ENCODE measurements at regions not wholly inside any gene's neighbourhood (a gene's known extent, or its start where the extent isn't known, plus 50 kb on each side); places are given as distances from the start of the nearest gene placed in this dataset.

DNA sequence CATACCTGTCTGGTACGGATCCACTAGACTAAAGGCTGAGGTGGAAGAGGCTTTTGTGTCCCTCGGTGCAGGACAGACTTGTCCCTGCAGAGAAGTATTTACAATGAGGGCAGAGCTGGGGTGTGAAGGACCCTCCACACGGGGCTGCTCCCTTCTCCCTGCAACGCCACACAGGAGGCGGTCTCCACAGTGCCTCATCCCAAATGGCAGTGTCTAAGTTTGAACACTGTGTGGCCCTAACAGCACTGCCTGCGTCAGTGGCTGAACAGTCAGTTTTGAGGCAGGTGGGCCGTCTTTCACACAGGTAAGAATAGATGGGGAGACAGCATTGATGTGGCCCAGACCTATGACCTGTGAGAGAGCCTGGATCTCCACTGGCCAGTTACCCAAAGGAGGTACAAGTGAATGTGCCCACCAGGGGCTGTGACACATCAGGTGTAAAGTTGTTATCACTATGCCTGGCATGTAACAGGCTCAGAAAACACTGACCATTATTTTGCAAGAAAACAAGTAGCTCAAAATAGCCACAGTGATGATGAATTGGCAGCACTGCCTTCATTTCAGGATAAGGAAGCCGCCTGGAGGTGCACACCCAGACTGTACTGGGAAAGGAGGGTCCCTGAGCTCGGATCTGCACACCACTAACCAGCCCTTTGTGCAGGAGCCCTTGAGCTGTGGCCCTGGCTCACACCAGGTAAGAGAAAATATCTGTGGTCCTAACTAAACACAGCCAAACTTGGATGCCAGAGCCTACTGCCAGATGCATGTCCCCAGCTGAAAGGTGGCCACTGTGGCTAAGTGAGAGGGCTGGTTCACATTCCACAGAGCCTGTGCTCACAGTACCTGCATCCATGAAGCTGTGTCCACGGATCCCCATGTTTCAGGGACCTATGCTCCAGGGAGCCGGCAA, 246.7 kb downstream of the DLL1 start:
- no peak for TF ChIP-seq CTCF (conservative IDR thresholded peaks at IDR 0.05; ENCODE audit: low read depth, low read length)
- no peak for DNase-seq (ENCODE audit: low read depth)
- no peak overlapping the region for H3K4me3 ChIP-seq (ENCODE audit: low read length)

- H3K4me3 ChIP-seq (ENCODE audit: low read length) = no peak overlapping the region
- no peak for TF ChIP-seq CTCF (conservative IDR thresholded peaks at IDR 0.05; ENCODE audit: low read depth, low read length)
- DNase-seq (ENCODE audit: low read depth) = no peak
Measured at GRCh38 chr6:170043150-170043819, 247.6 kb downstream of the DLL1 start.

- TF ChIP-seq CTCF (conservative IDR thresholded peaks at IDR 0.05; ENCODE audit: low read depth, low read length) = no peak
- H3K4me3 ChIP-seq (ENCODE audit: low read length) = no peak overlapping the region
- no peak for DNase-seq (ENCODE audit: low read depth)
Measured at GRCh38 chr6:170042596-170043118, 248.2 kb downstream of the DLL1 start.

DNA sequence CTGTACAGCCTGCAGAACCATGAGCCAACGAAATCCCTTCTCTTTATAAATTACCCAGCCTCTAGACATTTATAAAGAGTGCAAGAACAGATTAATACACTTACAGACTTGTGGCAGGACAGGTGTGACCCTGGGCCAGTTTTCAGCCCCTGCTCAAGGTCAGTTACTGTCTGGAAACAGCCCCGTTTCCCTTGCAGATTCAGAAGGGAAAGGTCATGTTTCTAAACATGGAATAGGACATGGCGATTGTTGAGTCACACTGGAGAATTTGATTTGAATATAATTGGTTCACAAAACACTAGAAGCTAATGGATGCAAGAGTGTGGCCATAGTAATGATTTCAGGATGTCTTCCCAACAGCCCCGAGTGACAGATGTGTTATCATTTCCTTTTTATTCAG, 248.8 kb downstream of the DLL1 start:
- no peak for DNase-seq (ENCODE audit: low read depth)
- no peak overlapping the region for H3K4me3 ChIP-seq (ENCODE audit: low read length)
- no peak for TF ChIP-seq CTCF (conservative IDR thresholded peaks at IDR 0.05; ENCODE audit: low read depth, low read length)

DNA sequence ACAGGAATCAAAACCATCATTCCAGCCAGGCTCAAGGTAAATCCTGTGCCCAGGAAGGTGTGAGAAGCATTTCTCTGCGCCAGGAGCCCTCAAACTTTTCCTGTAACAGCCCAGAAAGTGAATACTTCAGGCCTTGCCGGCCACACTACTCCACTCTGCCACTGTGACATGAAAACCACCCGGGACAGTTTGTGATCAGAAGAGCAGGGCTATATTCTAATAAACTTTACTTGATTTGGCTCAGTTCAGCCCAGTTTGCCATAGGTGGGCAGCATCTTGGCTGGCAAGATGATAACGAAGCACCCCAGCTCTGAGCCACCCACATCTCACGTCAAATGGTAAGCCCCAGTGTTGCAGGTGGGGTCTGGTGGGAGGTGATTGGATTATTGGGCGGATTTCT, 249.4 kb downstream of the DLL1 start:
- DNase-seq (ENCODE audit: low read depth) = no peak
- TF ChIP-seq CTCF (conservative IDR thresholded peaks at IDR 0.05; ENCODE audit: low read depth, low read length) = no peak
- H3K4me3 ChIP-seq (ENCODE audit: low read length) = no peak overlapping the region

- TF ChIP-seq CTCF (conservative IDR thresholded peaks at IDR 0.05; ENCODE audit: low read depth, low read length) = no peak
- H3K4me3 ChIP-seq (ENCODE audit: low read length) = no peak overlapping the region
- no peak for DNase-seq (ENCODE audit: low read depth)
Measured at GRCh38 chr6:170040906-170041305, 250.0 kb downstream of the DLL1 start.

Measured in retinal pigment epithelial cell (primary cell).